Panc1 (cell line): ENCODE measurements at regions not wholly inside any gene's neighbourhood (a gene's known extent, or its start where the extent isn't known, plus 50 kb on each side); places are given as distances from the start of the nearest gene placed in this dataset.

Experiments used
- CTCF ChIP-seq: fragments of 450-650 bp; IDR thresholded peaks from 2 replicates; pipeline ENCODE4 v1.5.1; 2017; ENCODE audit warnings: mild to moderate bottlenecking
- POLR2AphosphoS5 ChIP-seq: IDR thresholded peaks from 2 replicates; pipeline ENCODE4 v1.6.1; 2012; ENCODE audit warnings: mild to moderate bottlenecking, low read depth, low read length, moderate library complexity

GRCh38 chr1:221141096-221141495 is 261.9 kb downstream of the HLX start:
- TF ChIP-seq POLR2AphosphoS5 (no peak), CTCF (no peak)
